Heart right ventricle (tissue), 16 donors: ENCODE measurements at regions not wholly inside any gene's neighbourhood (a gene's known extent, or its start where the extent isn't known, plus 50 kb on each side); places are given as distances from the start of the nearest gene placed in this dataset.
A peak's percentile ranks its signal among the peaks of the same experiment; 100 is the strongest.
"Not testable (repeated sequence)": the region's sequence is repeated elsewhere in the genome, so short reads cannot be mapped to it uniquely, and the experiment has no call there.

Experiments used
- ATAC-seq, 8 donors: fragments of 200-7000 bp; cut with Tn5 transposase; one replicate each; pipeline ENCODE4 v1.9.1; 2020; ENCODE audit warnings: mild to moderate bottlenecking in 8 of 8, moderate library complexity in 8 of 8, moderate number of reproducible peaks in 1 of 8
- DNase-seq, 2 donors: peaks; one replicate each; pipeline ENCODE4 v3.0.0-alpha.2; 2020
- H3K27ac ChIP-seq, 10 donors: fragments of 200-600 bp; sonication (generic) in 2 of 10; one replicate each; pipeline versions ENCODE4 v1.5.0 to v1.8.0; 2020 to 2022; ENCODE audit warnings: mild to moderate bottlenecking in 3 of 10
- H3K27me3 ChIP-seq, 7 donors: fragments of 200-600 bp; one replicate each; pipeline ENCODE4 v1.8.0; 2021 to 2022; ENCODE audit warnings: mild to moderate bottlenecking in 2 of 7
- H3K36me3 ChIP-seq, 9 donors: fragments of 200-600 bp; sonication (generic) in 1 of 9; one replicate each; pipeline versions ENCODE4 v1.5.0 to v1.8.0; 2020 to 2022; ENCODE audit warnings: mild to moderate bottlenecking in 2 of 9
- H3K4me1 ChIP-seq, 9 donors: fragments of 200-600 bp; sonication (generic) in 1 of 9; one replicate each; pipeline versions ENCODE4 v1.5.0 to v1.8.0; 2020 to 2022; ENCODE audit warnings: mild to moderate bottlenecking in 4 of 9
- H3K4me3 ChIP-seq, 10 donors: fragments of 200-600 bp; sonication (generic) in 2 of 10; one replicate each; pipeline versions ENCODE4 v1.5.0 to v1.8.0; 2020 to 2022; ENCODE audit warnings: mild to moderate bottlenecking in 7 of 10, moderate library complexity in 2 of 10
- H3K9me3 ChIP-seq, 11 donors: fragments of 200-600 bp in 10 of 11; sonication (generic) in 2 of 11; one replicate each; pipeline versions ENCODE4 v1.5.0 to v1.8.0; 2013 to 2022; ENCODE audit warnings: mild to moderate bottlenecking in 2 of 11, control low read depth in 1 of 11, moderate library complexity in 1 of 11
- WGBS, 2 donors: extraction: QIAGEN DNeasy Blood & Tissue Kit; methylation state at CpG; one replicate each; pipeline ENCODE4 v1.1.7; 2013; ENCODE audit warnings: inconsistent platforms in 1 of 2; 5-methylcytosine and 5-hydroxymethylcytosine counted together
- intact Hi-C, 10 donors: fragments of 100-400 bp; cut with DNase I; formaldehyde crosslinking; loops; one replicate each; pipeline versions ENCODE4 v1.11.1 to v1.14.2; 2022
- TF ChIP-seq, protein P1 (sequence below), 9 donors: fragments of 200-600 bp; sonication (generic) in 2 of 9; IDR thresholded peaks; one replicate each; pipeline versions ENCODE4 v1.5.0 to v1.8.0; 2021 to 2022; ENCODE audit warnings: antibody characterized with exemption in 9 of 9, mild to moderate bottlenecking in 5 of 9, moderate library complexity in 1 of 9
- donor health status: Arrhythmogenic right ventricular cardiomyopathy.
- donor health status: ischemic (EF 13 %, LVEDD 7.1; RV severe dilation, severe dysfunction).
- donor health status: healthy with polysubstance abuse.
- donor health status: DM: no; HTN: yes; CAD: no.
- donor health status: DM: no; HTN: no; CAD: no.
- donor health status: ischemic (EF 25% LVEDD 6.9; RV normal size, moderate dysfunction).
- donor health status: ischemic (EF 25% LVEDD 5.7; RV mildly dilated, moderate dysfunction).
- donor health status: healthy.
- donor health status: DM: yes; HTN: yes; CAD: no.
- donor health status: Ischemic cardiomyopathy.
- donor health status: ischemic (EF 35%, LVEDD 5.7; RV mildly dilated, moderate dysfunction).
- donor health status: nonischemic (EF 11% LVEDD 7.7; RV severe dilation, severe dysfunction).
- donor health status: DM: yes; HTN: yes; CAD: no.
- donor health status: PGD.
- donor health status: ischemic (EF 29% LVEDD 5.4; RV normal size, mild dysfunction).
- donor health status: nonischemic (EF 23%, LVEDD 6.1; RV moderate dilation, normal function).

DNA sequence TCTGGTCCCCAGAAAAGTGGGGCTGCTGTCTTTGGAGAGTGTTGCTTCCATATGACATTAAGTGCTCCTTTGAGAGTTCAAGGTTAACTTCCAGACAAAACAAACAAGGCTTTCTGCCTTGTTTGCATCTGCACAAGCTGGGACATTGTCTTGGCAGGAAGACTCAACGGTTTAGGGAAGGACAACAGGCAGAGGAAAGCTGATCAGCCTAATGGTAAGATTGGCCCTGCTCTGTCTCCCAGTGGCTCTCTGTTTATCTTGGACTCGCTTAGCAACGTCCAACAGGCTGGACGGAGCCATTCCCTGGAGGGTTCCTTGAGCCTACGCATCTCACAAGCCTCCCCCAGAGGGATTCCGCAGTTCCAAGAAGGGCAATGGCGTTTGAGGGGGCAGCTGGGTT lies 62.2 kb upstream of the SLC44A3 start:
- H3K36me3 ChIP-seq: no peaks in the 10 kb centered on the region
- peak overlapping the region in 6 of 10 donors; percentile 0 to 53 (median 25) for H3K27ac ChIP-seq
- peaks cover 0 to 51% (median 32%) of the 10 kb centered on the region in 9 donors for H3K4me1 ChIP-seq
- ATAC-seq (peak; percentile 8 to 86 (median 70)), DNase-seq (peak; percentile 52 to 80)
- TF ChIP-seq, protein P1, sequence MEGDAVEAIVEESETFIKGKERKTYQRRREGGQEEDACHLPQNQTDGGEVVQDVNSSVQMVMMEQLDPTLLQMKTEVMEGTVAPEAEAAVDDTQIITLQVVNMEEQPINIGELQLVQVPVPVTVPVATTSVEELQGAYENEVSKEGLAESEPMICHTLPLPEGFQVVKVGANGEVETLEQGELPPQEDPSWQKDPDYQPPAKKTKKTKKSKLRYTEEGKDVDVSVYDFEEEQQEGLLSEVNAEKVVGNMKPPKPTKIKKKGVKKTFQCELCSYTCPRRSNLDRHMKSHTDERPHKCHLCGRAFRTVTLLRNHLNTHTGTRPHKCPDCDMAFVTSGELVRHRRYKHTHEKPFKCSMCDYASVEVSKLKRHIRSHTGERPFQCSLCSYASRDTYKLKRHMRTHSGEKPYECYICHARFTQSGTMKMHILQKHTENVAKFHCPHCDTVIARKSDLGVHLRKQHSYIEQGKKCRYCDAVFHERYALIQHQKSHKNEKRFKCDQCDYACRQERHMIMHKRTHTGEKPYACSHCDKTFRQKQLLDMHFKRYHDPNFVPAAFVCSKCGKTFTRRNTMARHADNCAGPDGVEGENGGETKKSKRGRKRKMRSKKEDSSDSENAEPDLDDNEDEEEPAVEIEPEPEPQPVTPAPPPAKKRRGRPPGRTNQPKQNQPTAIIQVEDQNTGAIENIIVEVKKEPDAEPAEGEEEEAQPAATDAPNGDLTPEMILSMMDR (IDR thresholded peaks at IDR 0.05): no peak
- no peaks in the 10 kb centered on the region for H3K27me3 ChIP-seq
- WGBS, 2 donors: 48 to 60% methylated on average over 7 of the region's 7 CpGs
- intact Hi-C loops: loop anchor here in 2 of 10 donors (5.0 kb wide), 2 partner anchors 34 to 39 kb away; no protein-coding TSS in a partner anchor
- no peak overlapping the region for H3K4me3 ChIP-seq
- peaks cover 0 to 7% (median 0%) of the 10 kb centered on the region in 11 donors for H3K9me3 ChIP-seq

DNA sequence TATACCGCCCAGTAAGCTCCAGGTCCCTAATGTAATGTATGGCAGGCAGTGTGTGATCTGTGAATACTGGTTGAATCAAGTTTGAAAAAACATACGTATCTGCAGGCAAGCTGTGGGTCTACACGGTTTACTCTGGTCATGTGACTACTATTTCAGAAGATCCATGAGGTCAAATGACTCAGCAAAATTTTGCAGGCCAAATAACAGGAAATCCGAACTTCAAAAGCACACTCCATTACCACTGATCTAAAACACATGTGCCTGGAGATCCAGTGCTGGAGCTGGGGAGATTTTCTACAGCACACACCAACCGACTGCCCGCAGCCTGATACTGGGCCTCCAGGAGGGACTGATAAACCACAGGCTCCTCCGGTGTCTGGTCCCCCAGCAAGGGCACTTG lies 64.5 kb upstream of the SLC44A3 start:
- Histone ChIP-seq H3K9me3 (peaks cover 0 to 9% (median 0%) of the 10 kb centered on the region in 11 donors), H3K4me3 (no peak overlapping the region), H3K27ac (peak overlapping the region in 4 of 10 donors; percentile 13 to 85 (median 70)), H3K36me3 (no peaks in the 10 kb centered on the region), H3K27me3 (no peaks in the 10 kb centered on the region), H3K4me1 (peaks cover 0 to 51% (median 32%) of the 10 kb centered on the region in 9 donors)
- TF ChIP-seq, protein P1 (IDR thresholded peaks at IDR 0.05): no peak
- WGBS, 2 donors: 31 to 42% methylated on average over 7 of the region's 7 CpGs
- ATAC-seq (peak; percentile 29 to 70 (median 42)), DNase-seq (peak in 1 of 2 donors; percentile 45)
- intact Hi-C loops: loop anchor here in 2 of 10 donors (5.0 kb wide), 2 partner anchors 37 to 42 kb away; no protein-coding TSS in a partner anchor

DNA sequence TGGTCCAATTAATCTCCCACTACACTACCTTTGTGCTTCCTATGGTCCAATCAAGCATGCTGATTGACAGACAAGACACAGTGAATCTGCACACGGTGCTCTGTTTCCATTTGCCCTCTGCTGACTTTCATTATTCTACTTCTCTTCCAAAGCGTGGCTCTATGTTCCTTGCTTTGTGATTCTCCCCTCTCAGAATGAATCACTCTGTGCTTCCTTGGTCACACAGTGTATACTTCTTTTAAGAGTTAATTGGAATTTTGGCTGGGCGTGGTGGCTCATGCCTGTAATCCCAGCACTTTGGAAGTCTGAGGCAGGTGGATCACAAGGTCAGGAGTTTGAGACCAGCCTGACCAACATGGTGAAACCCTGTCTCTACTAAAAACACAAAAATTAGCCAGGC lies 65.1 kb upstream of the SLC44A3 start:
- H3K36me3 ChIP-seq, H3K27me3 ChIP-seq, H3K4me3 ChIP-seq, ATAC-seq, H3K9me3 ChIP-seq, DNase-seq: not testable (repeated sequence)
- intact Hi-C loops: loop anchor here in 2 of 10 donors (5.0 kb wide), 2 partner anchors 37 to 42 kb away; no protein-coding TSS in a partner anchor
- Histone ChIP-seq H3K4me1 (peaks cover 0 to 51% (median 32%) of the 10 kb centered on the region in 9 donors), H3K27ac (peak overlapping the region in 7 of 10 donors; percentile 13 to 85 (median 76))
- WGBS, 2 donors: 73 to 78% methylated on average over 3 of the region's 3 CpGs

DNA sequence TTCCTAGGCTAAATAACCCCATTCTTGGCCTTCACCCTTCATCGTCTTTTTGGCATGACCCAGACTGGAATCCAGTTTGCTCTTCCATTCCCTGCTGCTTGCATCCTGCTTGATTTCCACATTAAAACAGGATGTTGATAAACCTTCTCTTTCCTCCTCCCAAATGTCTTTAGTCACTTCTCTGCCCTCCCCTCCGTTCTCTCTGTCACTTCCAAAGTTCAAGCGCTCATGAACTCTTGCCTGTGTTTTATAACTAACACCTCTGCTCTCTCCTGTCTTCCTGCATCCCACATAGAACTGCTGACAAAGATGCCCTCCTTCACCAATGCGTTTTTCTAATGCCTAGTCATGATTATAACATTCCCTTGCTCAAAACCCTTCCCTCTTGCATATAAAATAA lies 65.6 kb upstream of the SLC44A3 start:
- Histone ChIP-seq H3K27ac (peak overlapping the region in 9 of 10 donors; percentile 13 to 85 (median 76)), H3K4me3 (no peak overlapping the region), H3K9me3 (peaks cover 0 to 6% (median under 1%) of the 10 kb centered on the region in 11 donors), H3K36me3 (no peaks in the 10 kb centered on the region), H3K4me1 (peaks cover 0 to 51% (median 32%) of the 10 kb centered on the region in 9 donors), H3K27me3 (no peaks in the 10 kb centered on the region)
- intact Hi-C loops: loop anchor here in 3 of 10 donors (5.0 kb wide), 3 partner anchors 48 to 102 kb away; no protein-coding TSS in a partner anchor
- ATAC-seq (peak in 1 of 8 donors; percentile 51), DNase-seq (no peak)
- 36 to 60% methylated on average over 4 of the region's 4 CpGs for WGBS, 2 donors
- TF ChIP-seq, protein P1 (IDR thresholded peaks at IDR 0.05): no peak

DNA sequence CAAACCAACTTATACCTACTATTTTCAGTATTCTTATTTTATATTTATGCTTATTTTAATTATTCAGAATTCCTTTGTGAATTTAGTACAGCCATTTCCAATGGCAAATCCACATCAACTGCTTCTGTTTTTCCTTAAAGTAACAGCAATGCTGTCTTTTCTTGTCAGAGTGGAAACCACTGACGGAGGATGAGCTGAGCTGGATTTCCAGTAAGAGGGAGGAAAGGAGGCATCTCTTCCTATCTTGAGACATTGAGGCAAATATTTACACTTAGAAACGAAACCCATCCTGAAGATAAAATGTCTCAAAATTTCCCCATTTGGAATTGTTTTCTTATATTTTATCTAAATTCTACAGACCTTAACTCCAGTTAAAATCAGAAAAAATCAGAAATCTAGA lies 66.1 kb upstream of the SLC44A3 start:
- 75 to 81% methylated on average over 2 of the region's 2 CpGs for WGBS, 2 donors
- TF ChIP-seq, protein P1 (IDR thresholded peaks at IDR 0.05): no peak
- no peaks in the 10 kb centered on the region for H3K36me3 ChIP-seq
- peak overlapping the region; percentile 10 to 85 (median 76) for H3K27ac ChIP-seq
- peaks cover 0 to 51% (median 32%) of the 10 kb centered on the region in 9 donors for H3K4me1 ChIP-seq
- ATAC-seq (no peak), DNase-seq (no peak)
- no peak overlapping the region for H3K4me3 ChIP-seq
- no peaks in the 10 kb centered on the region for H3K27me3 ChIP-seq
- intact Hi-C loops: loop anchor here in 3 of 10 donors (5.0 kb wide), 3 partner anchors 48 to 102 kb away; no protein-coding TSS in a partner anchor
- H3K9me3 ChIP-seq: peaks cover 0 to 10% (median 6%) of the 10 kb centered on the region in 11 donors
